NCI-H1417 treated with DMSO at 0.1 percent for 48 hours (cell line): ENCODE measurements at regions not wholly inside any gene's neighbourhood (a gene's known extent, or its start where the extent isn't known, plus 50 kb on each side); places are given as distances from the start of the nearest gene placed in this dataset.

ENCODE experiments used
- DNase-seq: peaks from one replicate; lab custom pipeline; 2025; lab: John Stamatoyannopoulos, UW

DNA sequence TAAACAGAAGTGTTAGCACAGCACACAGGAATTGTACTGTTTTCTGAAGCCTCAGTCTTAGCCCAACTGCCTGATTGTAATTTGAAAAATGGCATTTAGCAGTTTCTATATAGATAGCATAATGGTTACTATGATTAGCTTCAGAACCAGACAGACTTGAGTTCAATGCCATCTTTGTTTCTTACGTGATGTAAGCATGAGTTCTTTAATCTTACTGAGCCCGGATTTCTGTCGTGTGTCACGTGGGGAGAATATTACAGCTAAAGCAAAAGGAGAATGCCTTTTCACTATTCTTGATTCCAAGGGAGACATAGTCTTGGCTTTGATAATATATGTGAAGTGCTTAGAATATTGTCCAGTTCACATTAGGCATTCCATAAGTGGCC, 407.3 kb downstream of the STIM2 start:
- DNase-seq: no peak

- DNase-seq: peak; percentile 83
Measured at GRCh38 chr4:27270435-27270834, 409.8 kb downstream of the STIM2 start.

GRCh38 chr4:27271555-27271954, 410.9 kb downstream of the STIM2 start:
- DNase-seq: no peak

DNA sequence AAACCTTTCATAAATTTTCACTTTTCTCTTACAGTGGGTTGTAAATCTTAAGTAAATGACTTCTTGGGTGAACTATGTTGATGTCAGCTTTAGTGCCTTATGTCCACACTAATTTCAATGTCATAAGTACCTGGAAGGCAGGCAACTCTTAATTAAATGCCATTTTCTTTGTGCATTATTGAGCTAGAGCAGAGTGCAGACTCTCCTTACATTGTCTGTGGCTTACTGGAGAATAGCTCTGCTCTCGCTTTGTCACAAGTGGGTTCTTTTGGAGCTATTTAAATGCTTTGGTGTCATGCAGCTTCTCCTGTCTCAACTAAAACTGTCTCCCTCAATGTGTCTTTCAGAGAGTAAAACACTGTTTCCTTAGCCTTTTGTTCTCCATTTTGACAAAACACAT, 411.6 kb downstream of the STIM2 start:
- DNase-seq: peak; percentile 63

GRCh38 chr4:27276307-27277073, 415.8 kb downstream of the STIM2 start:
- peak; percentile 36 for DNase-seq

DNA sequence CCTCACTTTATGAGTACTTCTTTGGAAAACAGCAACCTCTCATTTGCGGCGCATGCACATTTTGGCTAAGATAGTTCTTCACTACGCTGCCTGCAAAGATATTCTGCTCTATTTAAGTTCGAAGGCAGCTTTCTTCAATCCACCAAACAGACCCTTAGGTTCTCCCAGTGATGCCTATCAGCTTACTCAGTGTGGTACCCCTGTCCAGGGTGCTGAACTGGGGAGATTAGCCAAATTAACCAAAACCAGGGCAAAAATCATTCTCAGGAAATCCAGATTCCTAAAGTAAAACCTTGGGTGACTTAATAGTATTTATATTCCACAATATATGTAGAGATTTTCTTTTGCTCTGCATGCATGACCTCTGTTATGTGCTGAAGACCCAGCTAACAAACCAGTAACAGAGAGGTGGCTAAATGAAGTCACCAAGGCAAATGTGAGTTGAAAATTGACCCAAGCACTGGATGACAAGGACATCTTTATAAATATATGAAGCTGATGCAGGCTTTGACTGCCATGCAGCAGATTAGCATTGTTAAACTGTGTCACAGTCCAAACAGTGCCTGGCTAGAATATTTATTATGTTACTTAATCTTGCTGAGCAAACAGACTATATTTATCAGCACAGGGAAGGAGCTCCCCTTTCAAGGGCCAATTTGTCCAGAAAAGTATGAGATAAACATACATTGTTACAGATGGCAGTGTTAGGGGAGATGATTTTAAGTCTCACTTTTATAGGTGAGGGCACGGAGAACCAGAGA, 418.2 kb downstream of the STIM2 start:
- DNase-seq: peak; percentile 47

GRCh38 chr4:27288496-27288895, 427.9 kb downstream of the STIM2 start:
- DNase-seq: no peak

GRCh38 chr4:27289704-27290103, 429.1 kb downstream of the STIM2 start:
- DNase-seq: no peak

- DNase-seq: no peak
Measured at GRCh38 chr4:27293831-27294230, 433.2 kb downstream of the STIM2 start.

DNA sequence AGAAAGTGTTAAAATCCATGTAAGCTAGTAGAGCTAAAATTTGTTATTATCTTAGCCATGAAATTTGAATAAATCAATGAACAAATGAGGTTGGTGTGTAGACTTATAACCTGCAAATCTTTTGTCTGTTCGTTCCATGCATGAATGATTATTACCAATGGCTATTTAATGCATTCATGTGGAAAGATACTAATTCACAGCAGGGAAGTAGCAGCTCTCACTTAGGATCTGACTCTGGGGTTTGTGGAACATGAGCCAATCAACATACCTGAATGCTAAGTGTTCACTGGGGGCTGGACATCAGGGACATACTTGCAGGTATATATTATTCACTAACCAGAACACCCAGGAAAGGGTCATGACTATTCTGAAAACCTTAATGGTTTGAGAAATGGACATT, 444.1 kb downstream of the STIM2 start:
- DNase-seq: no peak

- DNase-seq: no peak
Measured at GRCh38 chr4:27305246-27305645, 444.6 kb downstream of the STIM2 start.

DNA sequence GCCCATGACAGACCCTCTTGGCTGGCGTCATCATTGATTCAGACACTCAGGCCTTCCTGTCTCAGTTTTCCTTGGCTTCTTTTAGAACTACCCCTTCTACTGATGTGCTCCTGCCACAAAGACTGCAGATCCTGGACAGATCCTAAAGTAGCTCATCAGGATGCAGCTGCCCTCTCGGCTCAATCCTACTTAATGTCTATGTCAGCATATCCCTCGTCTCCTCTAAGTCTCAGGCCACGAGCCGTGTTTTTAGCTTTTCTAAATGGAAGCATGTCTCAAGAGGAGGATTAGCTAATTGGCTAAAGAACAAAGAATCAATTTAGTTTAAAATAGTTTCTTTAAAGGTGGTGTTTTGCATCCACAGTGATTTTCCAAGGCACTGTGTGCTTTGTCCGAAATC, 447.7 kb downstream of the STIM2 start:
- no peak for DNase-seq

GRCh38 chr4:27315625-27316024, 455.0 kb downstream of the STIM2 start:
- no peak for DNase-seq

DNA sequence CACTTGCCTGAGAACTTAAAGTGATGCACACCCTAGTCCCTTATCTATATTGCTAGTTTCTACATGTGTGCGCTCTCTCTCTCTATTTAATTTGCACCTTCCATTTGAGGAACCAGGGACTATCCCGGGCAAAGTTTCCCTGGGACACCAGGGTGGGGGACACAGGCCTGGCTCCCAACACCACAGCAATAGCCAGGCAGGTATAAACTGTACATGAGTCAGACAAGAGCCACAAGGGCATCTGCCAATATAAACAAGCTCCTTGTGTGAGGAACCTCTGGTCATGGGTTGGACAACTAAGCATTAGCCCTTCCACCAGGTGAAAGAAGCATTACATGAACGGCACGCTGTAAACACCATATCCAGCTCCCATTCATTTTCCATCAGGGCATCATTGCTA, 455.5 kb downstream of the STIM2 start:
- DNase-seq: no peak

GRCh38 chr4:27318740-27319139, 458.1 kb downstream of the STIM2 start:
- DNase-seq: no peak

GRCh38 chr4:27326991-27327390, 466.4 kb downstream of the STIM2 start:
- no peak for DNase-seq

DNA sequence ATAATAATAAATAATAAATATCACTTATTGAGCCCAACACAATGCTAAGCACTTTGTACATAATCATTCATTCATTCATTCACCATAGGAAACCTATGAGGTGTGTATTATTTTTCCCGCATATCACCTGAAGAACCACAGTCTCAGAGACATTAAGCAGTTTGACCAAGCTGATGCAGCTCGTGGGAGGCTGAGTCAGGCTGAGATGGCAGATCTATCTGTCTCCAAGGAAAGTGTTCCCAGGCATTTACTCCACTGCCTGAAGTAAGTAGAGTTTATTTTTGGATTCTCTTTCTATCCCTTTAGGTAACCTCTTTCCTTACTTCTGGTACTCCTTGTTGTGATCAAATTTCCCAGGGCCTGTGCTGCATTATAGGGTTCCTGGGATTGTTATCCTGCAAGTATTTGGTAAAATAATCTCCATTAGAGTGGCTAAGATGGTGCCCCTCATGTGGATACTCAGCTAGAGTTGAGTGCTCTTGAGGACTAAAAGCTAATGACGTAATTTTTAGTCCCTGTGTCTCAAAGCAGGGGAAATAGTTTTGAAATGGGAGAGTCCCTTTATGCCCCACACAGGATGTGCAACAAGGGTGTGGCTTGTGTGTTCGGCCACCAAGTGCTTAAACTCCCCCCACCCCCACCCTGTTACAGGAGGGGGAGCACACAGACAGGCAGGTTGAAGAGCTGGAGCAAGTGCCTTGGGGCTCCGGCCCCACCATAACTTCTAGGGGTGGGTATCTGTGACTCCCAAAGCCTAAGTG, 467.0 kb downstream of the STIM2 start:
- no peak for DNase-seq

GRCh38 chr4:27338530-27338929, 477.9 kb downstream of the STIM2 start:
- DNase-seq: no peak

DNA sequence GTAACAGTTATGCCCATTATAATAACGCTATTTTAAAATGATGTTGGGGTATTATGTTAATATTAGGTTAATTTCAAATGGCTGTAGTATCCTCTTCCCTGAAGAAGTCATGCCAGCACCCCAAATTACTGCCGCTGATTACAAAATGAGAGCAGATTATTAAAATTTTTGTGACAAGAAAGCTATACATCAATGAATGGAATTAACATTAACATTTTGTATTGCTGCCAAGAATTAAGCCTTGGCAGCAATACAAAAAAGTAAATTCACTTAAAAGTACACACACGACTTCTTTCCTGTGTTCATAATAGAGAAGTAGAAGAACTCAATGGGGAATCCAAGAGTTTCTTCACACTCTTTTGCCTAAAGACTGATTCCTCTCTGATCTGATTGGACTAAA, 482.8 kb downstream of the STIM2 start:
- no peak for DNase-seq

GRCh38 chr4:27350161-27350560, 489.5 kb downstream of the STIM2 start:
- no peak for DNase-seq

GRCh38 chr4:27357283-27357682, 496.6 kb downstream of the STIM2 start:
- DNase-seq: peak; percentile 39

DNA sequence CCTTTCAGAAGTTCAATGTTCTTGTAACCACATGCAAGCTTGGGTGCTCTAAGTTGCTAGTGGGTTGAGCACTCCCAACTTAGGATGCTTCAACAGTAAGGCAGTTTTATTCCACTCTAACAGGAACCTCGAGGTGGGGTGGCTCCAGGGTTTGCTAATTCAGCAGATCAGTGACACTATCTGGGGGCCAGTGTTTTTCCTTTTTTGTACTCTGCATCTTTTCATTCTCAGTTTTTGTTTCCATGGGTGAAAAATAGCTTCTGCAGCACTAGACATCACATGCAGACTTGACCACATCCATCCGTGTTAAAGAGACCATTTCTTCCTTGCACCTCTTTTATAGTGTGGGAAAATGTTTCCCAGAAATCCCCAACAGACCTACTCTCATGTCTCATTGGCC, 497.6 kb downstream of the STIM2 start:
- no peak for DNase-seq

- no peak for DNase-seq
Measured at GRCh38 chr4:27360131-27360530, 499.5 kb downstream of the STIM2 start.
